H9 (cell line): ENCODE measurements at regions not wholly inside any gene's neighbourhood (a gene's known extent, or its start where the extent isn't known, plus 50 kb on each side); places are given as distances from the start of the nearest gene placed in this dataset.

ENCODE experiments used
- DNase-seq: peaks from one replicate; pipeline ENCODE4 v3.0.0-alpha.2; 2017
- H2AFZ ChIP-seq: one replicate; pipeline ENCODE4 v1.6.1; 2013; ENCODE audit warnings: mild to moderate bottlenecking, low read length, control low read depth, moderate library complexity
- H2AK5ac ChIP-seq: 2 replicates; pipeline ENCODE4 v1.6.1; 2013; ENCODE audit warnings: low read length, control low read depth, mixed read lengths; ENCODE audit not compliant: insufficient read length
- H2BK120ac ChIP-seq: one replicate; pipeline ENCODE4 v1.6.1; 2013; ENCODE audit warnings: low read depth, mild to moderate bottlenecking, low read length, control low read depth, inconsistent platforms; ENCODE audit not compliant: poor library complexity, severe bottlenecking
- H2BK12ac ChIP-seq: 2 replicates; pipeline ENCODE4 v1.6.1; 2013; ENCODE audit warnings: low read length, control low read depth, mixed read lengths, low read depth; ENCODE audit not compliant: insufficient read length
- H2BK15ac ChIP-seq: 2 replicates; pipeline ENCODE4 v1.6.1; 2013; ENCODE audit warnings: low read depth, low read length, control low read depth
- H2BK20ac ChIP-seq: one replicate; pipeline ENCODE4 v1.6.1; 2013; ENCODE audit warnings: low read depth, mild to moderate bottlenecking, low read length, control low read depth, inconsistent platforms; ENCODE audit not compliant: poor library complexity, severe bottlenecking
- H2BK5ac ChIP-seq: 2 replicates; pipeline ENCODE4 v1.6.1; 2013; ENCODE audit warnings: low read length, control low read depth, mixed read lengths; ENCODE audit not compliant: insufficient read length
- H3K14ac ChIP-seq: 2 replicates; pipeline ENCODE4 v1.6.1; 2013; ENCODE audit warnings: low read length, control low read depth; ENCODE audit not compliant: insufficient read depth
- H3K18ac ChIP-seq: 2 replicates; pipeline ENCODE4 v1.6.1; 2013; ENCODE audit warnings: low read depth, mild to moderate bottlenecking, mixed read lengths, low read length, control low read depth; ENCODE audit not compliant: insufficient read length
- H3K23ac ChIP-seq: 2 replicates; pipeline ENCODE4 v1.6.1; 2013; ENCODE audit warnings: low read length, control low read depth, mixed read lengths, low read depth; ENCODE audit not compliant: insufficient read length
- H3K23me2 ChIP-seq: 2 replicates; pipeline ENCODE4 v1.6.1; 2013; ENCODE audit warnings: low read depth, mild to moderate bottlenecking, mixed read lengths, low read length, control low read depth; ENCODE audit not compliant: insufficient read length, poor library complexity, severe bottlenecking
- H3K27ac ChIP-seq: 2 replicates; pipeline ENCODE4 v1.5.1; 2013; ENCODE audit warnings: low read length, control low read depth, mixed read lengths, low read depth; ENCODE audit not compliant: insufficient read length
- H3K27me3 ChIP-seq: 2 replicates; pipeline ENCODE4 v1.6.1; 2013; ENCODE audit warnings: low read length, control low read depth, inconsistent platforms; ENCODE audit not compliant: insufficient read depth
- H3K4ac ChIP-seq: 2 replicates; pipeline ENCODE4 v1.6.1; 2013; ENCODE audit warnings: low read depth, mild to moderate bottlenecking, control low read depth, inconsistent platforms, low read length, moderate library complexity
- H3K4me1 ChIP-seq: 2 replicates; pipeline ENCODE4 v1.6.1; 2013; ENCODE audit warnings: low read length, control low read depth, inconsistent platforms; ENCODE audit not compliant: insufficient read depth
- H3K4me2 ChIP-seq: 2 replicates; pipeline ENCODE4 v1.6.1; 2013; ENCODE audit warnings: low read length, control low read depth, mixed read lengths; ENCODE audit not compliant: insufficient read length, insufficient read depth
- H3K56ac ChIP-seq: 2 replicates; pipeline ENCODE4 v1.6.1; 2013; ENCODE audit warnings: low read depth, mild to moderate bottlenecking, mixed read lengths, low read length, control low read depth; ENCODE audit not compliant: insufficient read length
- H3K79me1 ChIP-seq: 2 replicates; pipeline ENCODE4 v1.6.1; 2013; ENCODE audit warnings: low read depth, mild to moderate bottlenecking, moderate library complexity, low read length, control low read depth, inconsistent platforms; ENCODE audit not compliant: insufficient read depth, poor library complexity, severe bottlenecking
- H3K79me2 ChIP-seq: 2 replicates; pipeline ENCODE4 v1.6.1; 2013; ENCODE audit warnings: low read length, control low read depth, inconsistent platforms; ENCODE audit not compliant: insufficient read depth
- H3K9ac ChIP-seq: 2 replicates; pipeline ENCODE4 v1.6.1; 2013; ENCODE audit warnings: low read length, control low read depth, mixed read lengths; ENCODE audit not compliant: insufficient read length; ENCODE audit errors: extremely low read depth
- H3K9me3 ChIP-seq: one replicate; pipeline ENCODE4 v1.6.1; 2013; ENCODE audit warnings: low read depth, low read length, inconsistent platforms; ENCODE audit not compliant: control insufficient read depth
- H3T11ph ChIP-seq: one replicate; pipeline ENCODE4 v1.6.1; 2013; ENCODE audit warnings: mild to moderate bottlenecking, low read length, control low read depth, inconsistent platforms
- H4K20me1 ChIP-seq: one replicate; pipeline ENCODE4 v1.6.1; 2013; ENCODE audit not compliant: control insufficient read depth, insufficient read length, insufficient read depth
- H4K5ac ChIP-seq: 2 replicates; pipeline ENCODE4 v1.6.1; 2013; ENCODE audit warnings: low read depth, mild to moderate bottlenecking, mixed read lengths, low read length, control low read depth; ENCODE audit not compliant: insufficient read length
- H4K8ac ChIP-seq: replicated peaks from 2 replicates; pipeline ENCODE4 v1.6.1; 2013; ENCODE audit warnings: low read length, control low read depth, mixed read lengths, low read depth; ENCODE audit not compliant: insufficient read length
- H4K91ac ChIP-seq: 2 replicates; pipeline ENCODE4 v1.6.1; 2013; ENCODE audit warnings: low read depth, mild to moderate bottlenecking, moderate library complexity, mixed read lengths, low read length, control low read depth; ENCODE audit not compliant: insufficient read length
- H3K27ac Mint-ChIP-seq, 3 experiments: 2 replicates in 2 of 3; 3 replicates in 1 of 3; pipeline ENCODE4 v1.8.0; 2020 to 2021; ENCODE audit warnings: mixed read lengths in 3 of 3, mild to moderate bottlenecking in 1 of 3, moderate library complexity in 1 of 3
- H3K27me3 Mint-ChIP-seq: 2 replicates; pipeline ENCODE4 v1.8.0; 2021; ENCODE audit warnings: low read depth, mild to moderate bottlenecking, moderate library complexity, mixed read lengths
- H3K36me3 Mint-ChIP-seq, 3 experiments: 2 replicates in 2 of 3; 3 replicates in 1 of 3; pipeline ENCODE4 v1.8.0; 2020 to 2021; ENCODE audit warnings: low read depth in 3 of 3, mixed read lengths in 3 of 3; ENCODE audit not compliant: insufficient read depth in 1 of 3
- H3K4me1 Mint-ChIP-seq, 2 experiments: 2 replicates each; pipeline ENCODE4 v1.8.0; 2020; ENCODE audit warnings: mixed read lengths in 2 of 2
- H3K4me3 Mint-ChIP-seq, 2 experiments: 2 replicates in 1 of 2; 3 replicates in 1 of 2; pipeline ENCODE4 v1.8.0; 2020 to 2021; ENCODE audit warnings: mild to moderate bottlenecking in 2 of 2, mixed read lengths in 2 of 2, moderate library complexity in 1 of 2
- H3K9me3 Mint-ChIP-seq, 2 experiments: 2 replicates in 1 of 2; 3 replicates in 1 of 2; pipeline ENCODE4 v1.8.0; 2020; ENCODE audit warnings: mild to moderate bottlenecking in 2 of 2, mixed read lengths in 2 of 2, moderate library complexity in 1 of 2
- TF ChIP-seq, protein P1 (sequence below): fragments of 200-600 bp; sonication (generic); conservative IDR thresholded peaks from 3 replicates; pipeline ENCODE4 v1.8.0; 2021; ENCODE audit warnings: antibody characterized with exemption, mild to moderate bottlenecking

GRCh38 chr12:103244596-103244995, 251.2 kb downstream of the C12orf42 start:
- no peak overlapping the region for H3K27ac Mint-ChIP-seq
- H3K14ac ChIP-seq, result no peak overlapping the region
- H3K23ac ChIP-seq, result no peak overlapping the region
- TF ChIP-seq, protein P1, sequence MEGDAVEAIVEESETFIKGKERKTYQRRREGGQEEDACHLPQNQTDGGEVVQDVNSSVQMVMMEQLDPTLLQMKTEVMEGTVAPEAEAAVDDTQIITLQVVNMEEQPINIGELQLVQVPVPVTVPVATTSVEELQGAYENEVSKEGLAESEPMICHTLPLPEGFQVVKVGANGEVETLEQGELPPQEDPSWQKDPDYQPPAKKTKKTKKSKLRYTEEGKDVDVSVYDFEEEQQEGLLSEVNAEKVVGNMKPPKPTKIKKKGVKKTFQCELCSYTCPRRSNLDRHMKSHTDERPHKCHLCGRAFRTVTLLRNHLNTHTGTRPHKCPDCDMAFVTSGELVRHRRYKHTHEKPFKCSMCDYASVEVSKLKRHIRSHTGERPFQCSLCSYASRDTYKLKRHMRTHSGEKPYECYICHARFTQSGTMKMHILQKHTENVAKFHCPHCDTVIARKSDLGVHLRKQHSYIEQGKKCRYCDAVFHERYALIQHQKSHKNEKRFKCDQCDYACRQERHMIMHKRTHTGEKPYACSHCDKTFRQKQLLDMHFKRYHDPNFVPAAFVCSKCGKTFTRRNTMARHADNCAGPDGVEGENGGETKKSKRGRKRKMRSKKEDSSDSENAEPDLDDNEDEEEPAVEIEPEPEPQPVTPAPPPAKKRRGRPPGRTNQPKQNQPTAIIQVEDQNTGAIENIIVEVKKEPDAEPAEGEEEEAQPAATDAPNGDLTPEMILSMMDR, result no peak
- DNase-seq, result no peak
- H2AFZ ChIP-seq, result no peak overlapping the region
- H3T11ph ChIP-seq, result no peak overlapping the region
- H3K4ac ChIP-seq, result no peak overlapping the region
- no peaks in the 10 kb centered on the region for H3K79me2 ChIP-seq
- H3K4me1 Mint-ChIP-seq, result peaks cover 0 to 1% of the 10 kb centered on the region in 2 experiments; a peak in 2 of 4 replicates
- H4K20me1 ChIP-seq, result no peaks in the 10 kb centered on the region
- H3K27me3 ChIP-seq, result no peaks in the 10 kb centered on the region; the same call in 1 of the 2 replicates
- no peak overlapping the region for H2BK15ac ChIP-seq
- H4K91ac ChIP-seq, result no peak overlapping the region
- no peak overlapping the region for H4K8ac ChIP-seq
- H3K79me1 ChIP-seq, result no peaks in the 10 kb centered on the region
- H3K27me3 Mint-ChIP-seq, result no peaks in the 10 kb centered on the region
- H3K4me3 Mint-ChIP-seq, result no peak overlapping the region
- no peak overlapping the region for H3K18ac ChIP-seq
- no peak overlapping the region for H2AK5ac ChIP-seq
- H2BK5ac ChIP-seq, result no peak overlapping the region
- no peak overlapping the region for H4K5ac ChIP-seq
- H3K4me2 ChIP-seq, result no peak overlapping the region
- H3K9me3 Mint-ChIP-seq, result no peaks in the 10 kb centered on the region
- H3K27ac ChIP-seq, result no peak overlapping the region
- H3K23me2 ChIP-seq, result no peaks in the 10 kb centered on the region
- H3K36me3 Mint-ChIP-seq, result no peaks in the 10 kb centered on the region
- no peak overlapping the region for H2BK20ac ChIP-seq
- H2BK12ac ChIP-seq, result no peak overlapping the region
- no peak overlapping the region for H3K56ac ChIP-seq
- no peaks in the 10 kb centered on the region for H3K4me1 ChIP-seq
- H3K9me3 ChIP-seq, result no peaks in the 10 kb centered on the region
- H3K9ac ChIP-seq, result no peak overlapping the region
- H2BK120ac ChIP-seq, result no peak overlapping the region
